Neuronal stem cell (in vitro differentiated cells): ENCODE measurements at regions not wholly inside any gene's neighbourhood (a gene's known extent, or its start where the extent isn't known, plus 50 kb on each side); places are given as distances from the start of the nearest gene placed in this dataset.
A peak's percentile ranks its signal among the peaks of the same experiment; 100 is the strongest.

Experiments used
- DNase-seq: peaks from one replicate; pipeline ENCODE4 v3.0.0-alpha.2; 2013; ENCODE audit warnings: low spot score
- H2AFZ ChIP-seq: one replicate; pipeline ENCODE4 v1.6.1; 2013; ENCODE audit warnings: mild to moderate bottlenecking, low read length, inconsistent platforms
- H2AK5ac ChIP-seq: 2 replicates; pipeline ENCODE4 v1.6.1; 2013; ENCODE audit warnings: low read depth, mild to moderate bottlenecking, inconsistent platforms, low read length, moderate library complexity, mixed read lengths
- H2BK120ac ChIP-seq: 2 replicates; pipeline ENCODE4 v1.6.1; 2013; ENCODE audit warnings: low read depth, mild to moderate bottlenecking, inconsistent platforms, low read length, moderate library complexity, mixed read lengths
- H2BK12ac ChIP-seq: one replicate; pipeline ENCODE4 v1.6.1; 2013; ENCODE audit warnings: low read length, inconsistent platforms
- H2BK15ac ChIP-seq: 2 replicates; pipeline ENCODE4 v1.6.1; 2013; ENCODE audit warnings: mild to moderate bottlenecking, low read length, inconsistent platforms, mixed read lengths
- H2BK5ac ChIP-seq: one replicate; pipeline ENCODE4 v1.6.1; 2013; ENCODE audit warnings: inconsistent platforms, mild to moderate bottlenecking, low read length, moderate library complexity
- H3K14ac ChIP-seq: one replicate; pipeline ENCODE4 v1.6.1; 2013; ENCODE audit warnings: low read length, inconsistent platforms
- H3K18ac ChIP-seq: 2 replicates; pipeline ENCODE4 v1.6.1; 2013; ENCODE audit warnings: low read length, inconsistent platforms
- H3K23ac ChIP-seq: 2 replicates; pipeline ENCODE4 v1.6.1; 2013; ENCODE audit warnings: low read depth, mild to moderate bottlenecking, mixed read lengths, low read length, inconsistent platforms; ENCODE audit not compliant: poor library complexity
- H3K27ac ChIP-seq: replicated peaks from 3 replicates; pipeline ENCODE4 v1.5.1; 2013; ENCODE audit warnings: low read length, inconsistent platforms
- H3K27me3 ChIP-seq, 3 experiments: 2 replicates each; pipeline ENCODE4 v1.6.1; 2013; ENCODE audit warnings: low read length in 3 of 3, mild to moderate bottlenecking in 2 of 3, inconsistent platforms in 1 of 3, low read depth in 1 of 3, mixed read lengths in 1 of 3, moderate library complexity in 1 of 3; ENCODE audit not compliant: control insufficient read depth in 3 of 3, insufficient read depth in 3 of 3
- H3K36me3 ChIP-seq, 2 donors: replicated peaks in 1 of 2; 2 replicates each; pipeline ENCODE4 v1.6.1; 2013; ENCODE audit warnings: low read length in 2 of 2; ENCODE audit not compliant: control insufficient read depth in 2 of 2, insufficient read depth in 2 of 2
- H3K4ac ChIP-seq: 2 replicates; pipeline ENCODE4 v1.6.1; 2013; ENCODE audit warnings: inconsistent platforms, mild to moderate bottlenecking, low read length, moderate library complexity
- H3K4me1 ChIP-seq, 2 donors: 1 replicate in 1 of 2; 2 replicates in 1 of 2; pipeline ENCODE4 v1.6.1; 2013; ENCODE audit warnings: low read length in 2 of 2, low read depth in 1 of 2; ENCODE audit not compliant: control insufficient read depth in 2 of 2, insufficient read depth in 1 of 2
- H3K4me2 ChIP-seq: one replicate; pipeline ENCODE4 v1.6.1; 2013; ENCODE audit warnings: mild to moderate bottlenecking, low read length, inconsistent platforms; ENCODE audit not compliant: insufficient read depth, poor library complexity, severe bottlenecking
- H3K4me3 ChIP-seq, 2 donors: 2 replicates each; pipeline ENCODE4 v1.5.1; 2013; ENCODE audit warnings: low read length in 2 of 2, mild to moderate bottlenecking in 2 of 2, inconsistent platforms in 1 of 2, moderate library complexity in 1 of 2
- H3K79me1 ChIP-seq: one replicate; pipeline ENCODE4 v1.6.1; 2013; ENCODE audit warnings: low read depth, mild to moderate bottlenecking, inconsistent platforms, low read length, moderate library complexity
- H3K9ac ChIP-seq: one replicate; pipeline ENCODE4 v1.6.1; 2013; ENCODE audit warnings: mild to moderate bottlenecking, low read depth, low read length, inconsistent platforms; ENCODE audit not compliant: poor library complexity
- H3K9me3 ChIP-seq, 2 donors: replicated peaks in 1 of 2; 2 replicates each; pipeline versions ENCODE3 to v1.6.1; 2013; ENCODE audit warnings: low read length in 2 of 2, mild to moderate bottlenecking in 2 of 2, inconsistent platforms in 1 of 2, low read depth in 1 of 2, mixed read lengths in 1 of 2, moderate library complexity in 1 of 2; ENCODE audit not compliant: control insufficient read depth in 2 of 2, insufficient read depth in 1 of 2
- H4K8ac ChIP-seq: one replicate; pipeline ENCODE4 v1.6.1; 2013; ENCODE audit warnings: low read depth, mild to moderate bottlenecking, inconsistent platforms, low read length, moderate library complexity
- H4K91ac ChIP-seq: one replicate; pipeline ENCODE4 v1.6.1; 2013; ENCODE audit warnings: low read length, low read depth, mild to moderate bottlenecking, inconsistent platforms; ENCODE audit not compliant: poor library complexity
- WGBS, 2 donors: extraction: QIAGEN DNeasy Blood & Tissue Kit; methylation state at CpG; one replicate each; pipeline ENCODE4 v1.1.7; 2013; ENCODE audit warnings: missing lambda C conversion rate in 2 of 2, mixed read lengths in 1 of 2; ENCODE audit not compliant: insufficient read length in 2 of 2, insufficient replicate concordance in 1 of 2; ENCODE audit errors: extremely low coverage in 2 of 2; 5-methylcytosine and 5-hydroxymethylcytosine counted together

DNA sequence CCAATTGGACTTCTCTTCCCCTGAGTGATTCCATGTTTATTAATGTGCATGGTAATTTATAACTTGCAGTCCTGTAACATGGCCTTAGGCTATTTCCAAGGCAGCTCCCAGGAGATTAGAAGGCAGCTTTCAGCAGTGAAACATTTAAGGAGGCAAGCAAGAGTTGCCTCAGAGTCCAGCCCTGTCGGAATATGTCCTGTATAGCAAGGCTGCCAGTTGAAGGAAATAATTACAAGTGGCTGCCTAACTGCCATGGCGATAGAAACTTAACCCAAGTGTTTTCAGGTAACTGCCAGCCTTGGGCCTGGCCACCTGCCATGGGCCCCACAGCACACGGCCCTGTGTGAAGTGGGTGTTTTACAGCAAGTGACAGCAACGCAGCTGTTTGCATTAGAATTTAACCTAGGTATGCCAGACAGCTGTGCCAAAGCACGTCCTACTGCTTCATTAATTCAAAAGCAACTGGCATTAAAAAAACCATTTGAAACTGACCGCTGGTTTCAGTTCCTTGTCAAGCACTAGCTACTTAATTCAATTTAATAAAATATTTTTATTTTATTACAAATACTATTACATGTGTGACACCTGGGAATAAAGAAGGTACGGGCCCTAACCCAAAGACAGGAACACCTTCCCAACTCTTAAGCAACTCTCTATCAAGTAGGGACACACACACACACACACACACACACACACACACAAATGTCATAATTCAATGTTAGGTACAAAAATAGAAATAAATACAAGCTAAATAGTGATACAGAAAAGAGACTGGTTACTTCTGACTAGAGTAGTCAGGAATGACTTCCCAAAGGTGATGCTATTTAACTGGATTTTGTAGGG, 151.8 kb upstream of the HEY2 start:
- Histone ChIP-seq H2BK12ac (no peak overlapping the region), H3K36me3 (no peaks in the 10 kb centered on the region)

DNA sequence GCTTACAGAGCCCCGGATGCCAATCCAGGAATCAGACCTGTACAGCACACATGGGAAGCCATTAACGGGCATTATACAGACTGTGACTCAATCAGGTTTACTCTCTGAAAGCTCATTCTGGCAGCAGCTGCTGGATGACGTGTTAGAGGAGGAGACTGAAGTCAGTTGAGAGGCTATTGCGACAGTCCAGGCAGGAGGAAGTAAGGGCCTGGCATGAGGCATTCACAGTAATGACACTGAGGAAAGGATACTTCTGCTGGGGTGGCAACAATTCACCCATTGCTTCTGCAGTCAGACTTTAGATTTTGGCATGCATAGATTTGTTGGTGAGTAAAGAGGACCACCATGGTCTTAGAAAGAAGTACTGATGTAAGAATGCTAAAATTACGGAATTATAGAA, 151.0 kb upstream of the HEY2 start:
- Histone ChIP-seq H3K18ac (no peak overlapping the region), H3K9me3 (no peaks in the 10 kb centered on the region), H2BK15ac (no peak overlapping the region), H3K4me2 (no peak overlapping the region), H3K4me1 (peaks cover 0 to 8% of the 10 kb centered on the region in 2 donors), H3K23ac (no peak overlapping the region), H3K14ac (no peak overlapping the region), H4K8ac (no peak overlapping the region), H3K4me3 (no peak overlapping the region), H2AFZ (no peak overlapping the region), H2BK120ac (no peak overlapping the region), H3K4ac (no peak overlapping the region), H3K36me3 (no peaks in the 10 kb centered on the region), H3K79me1 (no peaks in the 10 kb centered on the region), H2AK5ac (no peak overlapping the region), H2BK12ac (no peak overlapping the region), H3K9ac (no peak overlapping the region), H3K27me3 (peaks cover 0 to 5% (median 0%) of the 10 kb centered on the region in 3 experiments), H4K91ac (no peak overlapping the region), H2BK5ac (no peak overlapping the region), H3K27ac (no peak overlapping the region)
- DNase-seq = no peak
- WGBS, 2 donors = no CpG with 5 or more reads among the region's 5 CpGs

More for the DNA sequence above, 151.8 kb upstream of the HEY2 start:
- no CpG with 5 or more reads among the region's 7 CpGs for WGBS, 2 donors
- Histone ChIP-seq H3K27me3 (peaks cover 0 to 5% (median 0%) of the 10 kb centered on the region in 3 experiments), H3K4me3 (no peak overlapping the region), H3K14ac (no peak overlapping the region), H3K79me1 (no peaks in the 10 kb centered on the region), H3K9ac (no peak overlapping the region), H3K4me2 (no peak overlapping the region), H3K23ac (no peak overlapping the region), H3K4me1 (peaks cover 0 to 8% of the 10 kb centered on the region in 2 donors), H2BK15ac (no peak overlapping the region), H2BK5ac (no peak overlapping the region), H3K18ac (no peak overlapping the region), H3K27ac (no peak overlapping the region), H3K9me3 (no peaks in the 10 kb centered on the region), H2AFZ (no peak overlapping the region), H2AK5ac (no peak overlapping the region), H4K91ac (no peak overlapping the region), H4K8ac (no peak overlapping the region), H2BK120ac (no peak overlapping the region), H3K4ac (no peak overlapping the region)
- DNase-seq = no peak

- H3K14ac ChIP-seq = no peak overlapping the region
- no peak overlapping the region for H2BK5ac ChIP-seq
- no peak overlapping the region for H4K91ac ChIP-seq
- no peak overlapping the region for H3K27ac ChIP-seq
- no peak overlapping the region for H2BK120ac ChIP-seq
- no peak overlapping the region for H3K4ac ChIP-seq
- no peaks in the 10 kb centered on the region for H3K4me1 ChIP-seq
- H2AK5ac ChIP-seq = no peak overlapping the region
- no peak overlapping the region for H3K23ac ChIP-seq
- no CpG with 5 or more reads among the region's 1 CpG for WGBS, 2 donors
- no peak overlapping the region for H2AFZ ChIP-seq
- H3K27me3 ChIP-seq = no peaks in the 10 kb centered on the region
- no peaks in the 10 kb centered on the region for H3K9me3 ChIP-seq
- no peak overlapping the region for H2BK12ac ChIP-seq
- no peak overlapping the region for H3K4me3 ChIP-seq
- H3K18ac ChIP-seq = no peak overlapping the region
- no peak for DNase-seq
- no peak overlapping the region for H3K4me2 ChIP-seq
- no peak overlapping the region for H4K8ac ChIP-seq
- no peaks in the 10 kb centered on the region for H3K79me1 ChIP-seq
- H2BK15ac ChIP-seq = no peak overlapping the region
- H3K9ac ChIP-seq = no peak overlapping the region
- H3K36me3 ChIP-seq = no peaks in the 10 kb centered on the region
These were observed 145.2 kb upstream of the HEY2 start for GRCh38 chr6:125604257-125604656.

DNA sequence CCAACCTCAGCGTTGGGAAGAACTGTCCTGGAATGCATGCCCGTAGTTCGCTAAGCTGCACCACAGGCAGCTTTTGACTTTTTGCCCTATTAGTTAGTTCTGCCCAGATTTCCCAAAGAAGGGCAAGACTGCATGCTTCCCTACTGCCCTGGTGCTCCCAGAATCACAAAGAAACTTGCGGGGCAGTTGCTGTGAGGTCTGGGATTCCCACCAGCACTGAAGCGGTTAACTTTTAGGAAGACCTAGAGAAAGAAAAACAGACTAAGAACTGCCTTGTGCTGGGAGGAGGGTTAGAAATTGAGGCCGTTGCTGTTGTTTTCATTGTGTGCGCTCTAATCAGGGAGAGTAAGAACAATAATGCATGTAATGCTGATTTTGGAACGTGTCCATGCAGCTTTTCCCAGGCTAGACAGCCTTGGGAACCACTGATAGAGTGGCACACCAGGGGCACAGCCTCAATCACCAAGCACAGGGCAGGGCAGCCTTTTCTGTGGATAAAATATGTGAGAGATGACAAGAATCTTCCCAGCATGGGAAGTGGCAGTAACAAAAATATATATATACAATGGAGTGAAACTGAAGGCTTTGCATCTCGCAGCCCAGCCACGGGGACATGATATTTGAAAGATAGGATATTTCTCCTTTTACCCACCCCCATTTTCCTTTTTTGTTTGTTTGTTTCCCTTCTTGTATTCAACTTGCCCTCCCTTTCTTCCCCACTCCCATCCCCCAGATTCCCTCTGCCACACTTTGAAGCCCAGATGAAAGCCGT, 137.7 kb upstream of the HEY2 start:
- H2BK5ac ChIP-seq = no peak overlapping the region
- H3K36me3 ChIP-seq = no peaks in the 10 kb centered on the region
- H3K4me3 ChIP-seq = no peak overlapping the region
- H3K4ac ChIP-seq = no peak overlapping the region
- peak overlapping the region; percentile 91 for H3K18ac ChIP-seq
- peak overlapping the region; percentile 51 for H2AFZ ChIP-seq
- H3K14ac ChIP-seq = no peak overlapping the region
- whole genome bisulfite sequencing, 2 donors = no CpG with 5 or more reads among the region's 11 CpGs
- H3K4me1 ChIP-seq = peaks cover 5 to 10% of the 10 kb centered on the region in 2 donors
- H3K4me2 ChIP-seq = peak overlapping the region; percentile 67
- peaks cover 0 to 27% (median 0%) of the 10 kb centered on the region in 3 experiments for H3K27me3 ChIP-seq
- peak overlapping the region; percentile 75 for H2BK12ac ChIP-seq
- H4K91ac ChIP-seq = no peak overlapping the region
- H2BK120ac ChIP-seq = no peak overlapping the region
- H3K27ac ChIP-seq = peak overlapping the region; percentile 79
- DNase-seq = peak; percentile 29
- no peak overlapping the region for H3K9ac ChIP-seq
- H2BK15ac ChIP-seq = no peak overlapping the region
- no peak overlapping the region for H4K8ac ChIP-seq
- H2AK5ac ChIP-seq = no peak overlapping the region
- no peak overlapping the region for H3K23ac ChIP-seq
- no peaks in the 10 kb centered on the region for H3K9me3 ChIP-seq
- no peaks in the 10 kb centered on the region for H3K79me1 ChIP-seq
